GM23338 (cell line): ENCODE measurements at regions not wholly inside any gene's neighbourhood (a gene's known extent, or its start where the extent isn't known, plus 50 kb on each side); places are given as distances from the start of the nearest gene placed in this dataset.

ENCODE experiments used
- ATAC-seq: fragments of 200-7000 bp; cut with Tn5 transposase; 3 replicates; pipeline ENCODE4 v1.9.1; 2020
- DNase-seq: peaks from one replicate; pipeline ENCODE4 v3.0.0-alpha.2; 2015; ENCODE audit warnings: low spot score
- H2AFZ ChIP-seq: fragments of 200-600 bp; sonication (generic); 2 replicates; pipeline ENCODE4 v1.8.0; 2016; ENCODE audit warnings: antibody characterized with exemption, mild to moderate bottlenecking, moderate library complexity
- H3F3A ChIP-seq: fragments of 200-600 bp; sonication (generic); replicated peaks from 2 replicates; pipeline ENCODE4 v1.8.0; 2017; ENCODE audit warnings: antibody characterized with exemption, mixed run types, low read depth
- H3K27ac ChIP-seq: fragments of 200-600 bp; sonication (generic); 2 replicates; pipeline ENCODE4 v1.6.1; 2016; ENCODE audit warnings: low read depth
- H3K27me3 ChIP-seq: fragments of 200-600 bp; sonication (generic); 2 replicates; pipeline ENCODE4 v1.8.0; 2016; ENCODE audit warnings: mild to moderate bottlenecking, mixed run types, moderate library complexity; ENCODE audit not compliant: insufficient read depth
- H3K36me3 ChIP-seq: fragments of 200-600 bp; sonication (generic); 2 replicates; pipeline ENCODE4 v1.8.0; 2016; ENCODE audit warnings: mild to moderate bottlenecking; ENCODE audit not compliant: insufficient read depth
- H3K4me1 ChIP-seq: fragments of 200-600 bp; sonication (generic); 2 replicates; pipeline ENCODE4 v1.8.0; 2016; ENCODE audit warnings: mild to moderate bottlenecking, moderate library complexity; ENCODE audit not compliant: insufficient read depth
- H3K4me2 ChIP-seq: fragments of 200-600 bp; sonication (generic); 2 replicates; pipeline ENCODE4 v1.7.1; 2017; ENCODE audit warnings: mixed run types
- H3K4me3 ChIP-seq: fragments of 200-600 bp; sonication (generic); 2 replicates; pipeline ENCODE4 v1.6.1; 2016; ENCODE audit warnings: mixed run types
- H3K79me2 ChIP-seq: fragments of 200-600 bp; sonication (generic); replicated peaks from 2 replicates; pipeline ENCODE4 v1.8.0; 2017; ENCODE audit warnings: mild to moderate bottlenecking; ENCODE audit not compliant: insufficient read depth
- H3K9me2 ChIP-seq: fragments of 200-600 bp; sonication (generic); 2 replicates; pipeline ENCODE4 v1.8.0; 2017; ENCODE audit not compliant: insufficient read depth
- H4K20me1 ChIP-seq: fragments of 200-600 bp; sonication (generic); replicated peaks from 2 replicates; pipeline ENCODE4 v1.8.0; 2017; ENCODE audit warnings: mild to moderate bottlenecking; ENCODE audit not compliant: insufficient read depth
- H3K27ac Mint-ChIP-seq: 2 replicates; pipeline ENCODE4 v1.8.0; 2020; ENCODE audit warnings: inconsistent platforms, mild to moderate bottlenecking, moderate library complexity, mixed read lengths
- H3K27me3 Mint-ChIP-seq: 3 replicates; pipeline ENCODE4 v1.8.0; 2022; ENCODE audit warnings: low read depth, mild to moderate bottlenecking, moderate library complexity, mixed read lengths, inconsistent platforms; ENCODE audit not compliant: insufficient read depth, poor library complexity
- H3K36me3 Mint-ChIP-seq: 3 replicates; pipeline ENCODE4 v1.8.0; 2021; ENCODE audit warnings: low read depth, mild to moderate bottlenecking, inconsistent platforms, moderate library complexity, mixed read lengths
- H3K4me1 Mint-ChIP-seq: 3 replicates; pipeline ENCODE4 v1.8.0; 2020; ENCODE audit warnings: mild to moderate bottlenecking, inconsistent platforms, mixed read lengths
- H3K4me3 Mint-ChIP-seq: 3 replicates; pipeline ENCODE4 v1.8.0; 2021; ENCODE audit warnings: moderate library complexity, mild to moderate bottlenecking, inconsistent platforms, mixed read lengths
- H3K9me3 Mint-ChIP-seq: 3 replicates; pipeline ENCODE4 v1.8.0; 2020; ENCODE audit warnings: moderate library complexity, mild to moderate bottlenecking, inconsistent platforms, mixed read lengths
- CREB1 ChIP-seq: fragments of 250-450 bp; sonication (Bioruptor Pico); IDR thresholded peaks from 2 replicates; pipeline ENCODE4 v1.5.0; 2020; ENCODE audit warnings: low read depth, mild to moderate bottlenecking, moderate library complexity
- EZH2 ChIP-seq: fragments of 200-600 bp; sonication (generic); IDR thresholded peaks from one replicate; pipeline ENCODE4 v1.8.0; 2017; ENCODE audit warnings: antibody characterized with exemption, mild to moderate bottlenecking, low read depth; ENCODE audit not compliant: unreplicated experiment
- EZH2phosphoT487 ChIP-seq: fragments of 200-600 bp; sonication (generic); IDR thresholded peaks from one replicate; pipeline ENCODE4 v1.8.1; 2018; ENCODE audit warnings: antibody characterized with exemption; ENCODE audit not compliant: unreplicated experiment
- JUNB ChIP-seq: IDR thresholded peaks from one replicate; pipeline ENCODE4 v1.6.1; 2016; ENCODE audit warnings: antibody characterized with exemption; ENCODE audit not compliant: unreplicated experiment
- NANOG ChIP-seq: IDR thresholded peaks from 2 replicates; pipeline ENCODE4 v1.6.1; 2016; ENCODE audit warnings: antibody characterized with exemption, borderline replicate concordance
- POLR2AphosphoS5 ChIP-seq: IDR thresholded peaks from 2 replicates; pipeline ENCODE4 v1.6.1; 2016; ENCODE audit warnings: antibody characterized with exemption, low read depth
- STAT1 ChIP-seq: IDR thresholded peaks from one replicate; pipeline ENCODE4 v1.6.1; 2016; ENCODE audit warnings: antibody characterized with exemption; ENCODE audit not compliant: unreplicated experiment
- ZNF114 ChIP-seq: fragments of 250-450 bp; sonication (Bioruptor Pico); IDR thresholded peaks from 2 replicates; pipeline ENCODE4 v1.5.0; 2020; ENCODE audit warnings: mild to moderate bottlenecking, moderate library complexity
- ZNF331 ChIP-seq: fragments of 250-450 bp; sonication (Bioruptor Pico); IDR thresholded peaks from 2 replicates; pipeline ENCODE4 v1.5.0; 2020; ENCODE audit warnings: low read depth, mild to moderate bottlenecking, moderate library complexity
- TF ChIP-seq, protein P1 (sequence below): IDR thresholded peaks from 2 replicates; pipeline ENCODE4 v1.6.1; 2016; ENCODE audit warnings: antibody characterized with exemption
- TF ChIP-seq, protein P2 (sequence below): fragments of 250-450 bp; sonication (Bioruptor Pico); IDR thresholded peaks from 2 replicates; pipeline ENCODE4 v1.5.0; 2020; ENCODE audit warnings: mild to moderate bottlenecking, moderate library complexity
- TF ChIP-seq, protein P3 (sequence below), 2 experiments: fragments of 200-600 bp in 1 of 2; sonication (generic) in 1 of 2; conservative IDR thresholded peaks; 2 replicates each; pipeline versions ENCODE4 v1.5.1 to v1.6.1; 2016 to 2017; ENCODE audit warnings: antibody characterized with exemption in 2 of 2, low read depth in 2 of 2, mild to moderate bottlenecking in 2 of 2, moderate library complexity in 1 of 2
- TF ChIP-seq, protein P4 (sequence below): IDR thresholded peaks from one replicate; pipeline ENCODE4 v1.6.1; 2018; ENCODE audit warnings: antibody characterized with exemption; ENCODE audit not compliant: unreplicated experiment

- Histone ChIP-seq H3K4me3 (no peak overlapping the region), H4K20me1 (no peaks in the 10 kb centered on the region), H3K4me2 (no peak overlapping the region), H3K79me2 (no peaks in the 10 kb centered on the region), H3K27ac (no peak overlapping the region), H3F3A (no peaks in the 10 kb centered on the region), H3K36me3 (no peaks in the 10 kb centered on the region), H2AFZ (no peak overlapping the region), H3K9me2 (no peaks in the 10 kb centered on the region), H3K4me1 (peaks cover 3% of the 10 kb centered on the region; the same call in 1 of the 2 replicates), H3K27me3 (no peaks in the 10 kb centered on the region)
- no peak overlapping the region for H3K4me3 Mint-ChIP-seq
- no peak for ATAC-seq
- H3K27me3 Mint-ChIP-seq = no peaks in the 10 kb centered on the region
- peak overlapping the region; percentile 15; the same call in 1 of the 2 replicates for H3K27ac Mint-ChIP-seq
- H3K4me1 Mint-ChIP-seq = peaks cover 15% of the 10 kb centered on the region
- H3K9me3 Mint-ChIP-seq = no peaks in the 10 kb centered on the region
- DNase-seq = no peak
- TF ChIP-seq ZNF331 (CRISPR knock-in tag) = no peak
- TF ChIP-seq EZH2 = no peak
- TF ChIP-seq, protein P1, sequence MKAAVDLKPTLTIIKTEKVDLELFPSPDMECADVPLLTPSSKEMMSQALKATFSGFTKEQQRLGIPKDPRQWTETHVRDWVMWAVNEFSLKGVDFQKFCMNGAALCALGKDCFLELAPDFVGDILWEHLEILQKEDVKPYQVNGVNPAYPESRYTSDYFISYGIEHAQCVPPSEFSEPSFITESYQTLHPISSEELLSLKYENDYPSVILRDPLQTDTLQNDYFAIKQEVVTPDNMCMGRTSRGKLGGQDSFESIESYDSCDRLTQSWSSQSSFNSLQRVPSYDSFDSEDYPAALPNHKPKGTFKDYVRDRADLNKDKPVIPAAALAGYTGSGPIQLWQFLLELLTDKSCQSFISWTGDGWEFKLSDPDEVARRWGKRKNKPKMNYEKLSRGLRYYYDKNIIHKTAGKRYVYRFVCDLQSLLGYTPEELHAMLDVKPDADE = no peak
- no peak for TF ChIP-seq JUNB
- TF ChIP-seq, protein P2, sequence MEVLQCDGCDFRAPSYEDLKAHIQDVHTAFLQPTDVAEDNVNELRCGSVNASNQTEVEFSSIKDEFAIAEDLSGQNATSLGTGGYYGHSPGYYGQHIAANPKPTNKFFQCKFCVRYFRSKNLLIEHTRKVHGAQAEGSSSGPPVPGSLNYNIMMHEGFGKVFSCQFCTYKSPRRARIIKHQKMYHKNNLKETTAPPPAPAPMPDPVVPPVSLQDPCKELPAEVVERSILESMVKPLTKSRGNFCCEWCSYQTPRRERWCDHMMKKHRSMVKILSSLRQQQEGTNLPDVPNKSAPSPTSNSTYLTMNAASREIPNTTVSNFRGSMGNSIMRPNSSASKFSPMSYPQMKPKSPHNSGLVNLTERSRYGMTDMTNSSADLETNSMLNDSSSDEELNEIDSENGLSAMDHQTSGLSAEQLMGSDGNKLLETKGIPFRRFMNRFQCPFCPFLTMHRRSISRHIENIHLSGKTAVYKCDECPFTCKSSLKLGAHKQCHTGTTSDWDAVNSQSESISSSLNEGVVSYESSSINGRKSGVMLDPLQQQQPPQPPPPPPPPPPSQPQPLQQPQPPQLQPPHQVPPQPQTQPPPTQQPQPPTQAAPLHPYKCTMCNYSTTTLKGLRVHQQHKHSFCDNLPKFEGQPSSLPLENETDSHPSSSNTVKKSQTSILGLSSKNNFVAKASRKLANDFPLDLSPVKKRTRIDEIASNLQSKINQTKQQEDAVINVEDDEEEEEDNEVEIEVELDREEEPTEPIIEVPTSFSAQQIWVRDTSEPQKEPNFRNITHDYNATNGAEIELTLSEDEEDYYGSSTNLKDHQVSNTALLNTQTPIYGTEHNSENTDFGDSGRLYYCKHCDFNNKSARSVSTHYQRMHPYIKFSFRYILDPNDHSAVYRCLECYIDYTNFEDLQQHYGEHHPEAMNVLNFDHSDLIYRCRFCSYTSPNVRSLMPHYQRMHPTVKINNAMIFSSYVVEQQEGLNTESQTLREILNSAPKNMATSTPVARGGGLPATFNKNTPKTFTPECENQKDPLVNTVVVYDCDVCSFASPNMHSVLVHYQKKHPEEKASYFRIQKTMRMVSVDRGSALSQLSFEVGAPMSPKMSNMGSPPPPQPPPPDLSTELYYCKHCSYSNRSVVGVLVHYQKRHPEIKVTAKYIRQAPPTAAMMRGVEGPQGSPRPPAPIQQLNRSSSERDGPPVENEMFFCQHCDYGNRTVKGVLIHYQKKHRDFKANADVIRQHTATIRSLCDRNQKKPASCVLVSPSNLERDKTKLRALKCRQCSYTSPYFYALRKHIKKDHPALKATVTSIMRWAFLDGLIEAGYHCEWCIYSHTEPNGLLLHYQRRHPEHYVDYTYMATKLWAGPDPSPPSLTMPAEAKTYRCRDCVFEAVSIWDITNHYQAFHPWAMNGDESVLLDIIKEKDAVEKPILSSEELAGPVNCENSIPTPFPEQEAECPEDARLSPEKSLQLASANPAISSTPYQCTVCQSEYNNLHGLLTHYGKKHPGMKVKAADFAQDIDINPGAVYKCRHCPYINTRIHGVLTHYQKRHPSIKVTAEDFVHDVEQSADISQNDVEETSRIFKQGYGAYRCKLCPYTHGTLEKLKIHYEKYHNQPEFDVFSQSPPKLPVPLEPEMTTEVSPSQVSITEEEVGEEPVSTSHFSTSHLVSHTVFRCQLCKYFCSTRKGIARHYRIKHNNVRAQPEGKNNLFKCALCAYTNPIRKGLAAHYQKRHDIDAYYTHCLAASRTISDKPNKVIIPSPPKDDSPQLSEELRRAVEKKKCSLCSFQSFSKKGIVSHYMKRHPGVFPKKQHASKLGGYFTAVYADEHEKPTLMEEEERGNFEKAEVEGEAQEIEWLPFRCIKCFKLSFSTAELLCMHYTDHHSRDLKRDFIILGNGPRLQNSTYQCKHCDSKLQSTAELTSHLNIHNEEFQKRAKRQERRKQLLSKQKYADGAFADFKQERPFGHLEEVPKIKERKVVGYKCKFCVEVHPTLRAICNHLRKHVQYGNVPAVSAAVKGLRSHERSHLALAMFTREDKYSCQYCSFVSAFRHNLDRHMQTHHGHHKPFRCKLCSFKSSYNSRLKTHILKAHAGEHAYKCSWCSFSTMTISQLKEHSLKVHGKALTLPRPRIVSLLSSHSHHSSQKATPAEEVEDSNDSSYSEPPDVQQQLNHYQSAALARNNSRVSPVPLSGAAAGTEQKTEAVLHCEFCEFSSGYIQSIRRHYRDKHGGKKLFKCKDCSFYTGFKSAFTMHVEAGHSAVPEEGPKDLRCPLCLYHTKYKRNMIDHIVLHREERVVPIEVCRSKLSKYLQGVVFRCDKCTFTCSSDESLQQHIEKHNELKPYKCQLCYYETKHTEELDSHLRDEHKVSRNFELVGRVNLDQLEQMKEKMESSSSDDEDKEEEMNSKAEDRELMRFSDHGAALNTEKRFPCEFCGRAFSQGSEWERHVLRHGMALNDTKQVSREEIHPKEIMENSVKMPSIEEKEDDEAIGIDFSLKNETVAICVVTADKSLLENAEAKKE (CRISPR knock-in tag) = no peak
- TF ChIP-seq STAT1 = no peak
- TF ChIP-seq, protein P3, sequence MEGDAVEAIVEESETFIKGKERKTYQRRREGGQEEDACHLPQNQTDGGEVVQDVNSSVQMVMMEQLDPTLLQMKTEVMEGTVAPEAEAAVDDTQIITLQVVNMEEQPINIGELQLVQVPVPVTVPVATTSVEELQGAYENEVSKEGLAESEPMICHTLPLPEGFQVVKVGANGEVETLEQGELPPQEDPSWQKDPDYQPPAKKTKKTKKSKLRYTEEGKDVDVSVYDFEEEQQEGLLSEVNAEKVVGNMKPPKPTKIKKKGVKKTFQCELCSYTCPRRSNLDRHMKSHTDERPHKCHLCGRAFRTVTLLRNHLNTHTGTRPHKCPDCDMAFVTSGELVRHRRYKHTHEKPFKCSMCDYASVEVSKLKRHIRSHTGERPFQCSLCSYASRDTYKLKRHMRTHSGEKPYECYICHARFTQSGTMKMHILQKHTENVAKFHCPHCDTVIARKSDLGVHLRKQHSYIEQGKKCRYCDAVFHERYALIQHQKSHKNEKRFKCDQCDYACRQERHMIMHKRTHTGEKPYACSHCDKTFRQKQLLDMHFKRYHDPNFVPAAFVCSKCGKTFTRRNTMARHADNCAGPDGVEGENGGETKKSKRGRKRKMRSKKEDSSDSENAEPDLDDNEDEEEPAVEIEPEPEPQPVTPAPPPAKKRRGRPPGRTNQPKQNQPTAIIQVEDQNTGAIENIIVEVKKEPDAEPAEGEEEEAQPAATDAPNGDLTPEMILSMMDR (conservative IDR thresholded peaks at IDR 0.05; ENCODE audit: low read depth in 2 of 2) = no peak
- no peak for TF ChIP-seq NANOG
- TF ChIP-seq, protein P4, sequence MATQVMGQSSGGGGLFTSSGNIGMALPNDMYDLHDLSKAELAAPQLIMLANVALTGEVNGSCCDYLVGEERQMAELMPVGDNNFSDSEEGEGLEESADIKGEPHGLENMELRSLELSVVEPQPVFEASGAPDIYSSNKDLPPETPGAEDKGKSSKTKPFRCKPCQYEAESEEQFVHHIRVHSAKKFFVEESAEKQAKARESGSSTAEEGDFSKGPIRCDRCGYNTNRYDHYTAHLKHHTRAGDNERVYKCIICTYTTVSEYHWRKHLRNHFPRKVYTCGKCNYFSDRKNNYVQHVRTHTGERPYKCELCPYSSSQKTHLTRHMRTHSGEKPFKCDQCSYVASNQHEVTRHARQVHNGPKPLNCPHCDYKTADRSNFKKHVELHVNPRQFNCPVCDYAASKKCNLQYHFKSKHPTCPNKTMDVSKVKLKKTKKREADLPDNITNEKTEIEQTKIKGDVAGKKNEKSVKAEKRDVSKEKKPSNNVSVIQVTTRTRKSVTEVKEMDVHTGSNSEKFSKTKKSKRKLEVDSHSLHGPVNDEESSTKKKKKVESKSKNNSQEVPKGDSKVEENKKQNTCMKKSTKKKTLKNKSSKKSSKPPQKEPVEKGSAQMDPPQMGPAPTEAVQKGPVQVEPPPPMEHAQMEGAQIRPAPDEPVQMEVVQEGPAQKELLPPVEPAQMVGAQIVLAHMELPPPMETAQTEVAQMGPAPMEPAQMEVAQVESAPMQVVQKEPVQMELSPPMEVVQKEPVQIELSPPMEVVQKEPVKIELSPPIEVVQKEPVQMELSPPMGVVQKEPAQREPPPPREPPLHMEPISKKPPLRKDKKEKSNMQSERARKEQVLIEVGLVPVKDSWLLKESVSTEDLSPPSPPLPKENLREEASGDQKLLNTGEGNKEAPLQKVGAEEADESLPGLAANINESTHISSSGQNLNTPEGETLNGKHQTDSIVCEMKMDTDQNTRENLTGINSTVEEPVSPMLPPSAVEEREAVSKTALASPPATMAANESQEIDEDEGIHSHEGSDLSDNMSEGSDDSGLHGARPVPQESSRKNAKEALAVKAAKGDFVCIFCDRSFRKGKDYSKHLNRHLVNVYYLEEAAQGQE = no peak
- TF ChIP-seq CREB1 (CRISPR knock-in tag) = no peak
- no peak for TF ChIP-seq ZNF114 (CRISPR knock-in tag)
- no peak for TF ChIP-seq EZH2phosphoT487
- TF ChIP-seq POLR2AphosphoS5 = no peak
- H3K36me3 Mint-ChIP-seq = no peaks in the 10 kb centered on the region
These were observed 666.9 kb downstream of the KCNT2 start for GRCh38 chr1:195941314-195941713.
